ENCODE measurements at regions not wholly inside any gene's neighbourhood (a gene's known extent, or its start where the extent isn't known, plus 50 kb on each side); places are given as distances from the start of the nearest gene placed in this dataset.

DNA sequence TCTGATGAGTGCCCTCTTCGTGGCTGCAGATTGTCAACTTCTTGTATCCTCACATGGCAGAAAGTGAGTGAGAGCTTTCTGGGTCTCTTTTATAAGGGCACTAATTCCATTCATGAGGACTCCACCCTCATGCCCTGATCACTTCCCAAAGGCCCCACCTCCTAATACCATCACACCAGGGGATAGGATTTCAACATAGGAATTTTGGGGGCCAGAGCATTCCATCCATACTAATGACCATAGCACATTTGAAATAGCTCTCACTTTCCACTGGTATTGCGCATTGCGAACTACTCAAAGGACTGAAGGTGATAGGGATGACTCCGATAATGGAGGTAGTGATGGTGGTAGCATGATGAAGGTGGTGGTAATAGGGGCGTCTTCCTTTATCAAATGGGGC, 324.3 kb downstream of the PRL start:
- ChIA-PET POLR2A (no interaction called here), CTCF (interaction anchor here (1.0 to 2.2 kb wide), 6 partner anchors 10 to 24 kb away, joined by 3 to 7 read pairs (median 5); no protein-coding TSS in a partner anchor)
- TF ChIP-seq, protein P1, sequence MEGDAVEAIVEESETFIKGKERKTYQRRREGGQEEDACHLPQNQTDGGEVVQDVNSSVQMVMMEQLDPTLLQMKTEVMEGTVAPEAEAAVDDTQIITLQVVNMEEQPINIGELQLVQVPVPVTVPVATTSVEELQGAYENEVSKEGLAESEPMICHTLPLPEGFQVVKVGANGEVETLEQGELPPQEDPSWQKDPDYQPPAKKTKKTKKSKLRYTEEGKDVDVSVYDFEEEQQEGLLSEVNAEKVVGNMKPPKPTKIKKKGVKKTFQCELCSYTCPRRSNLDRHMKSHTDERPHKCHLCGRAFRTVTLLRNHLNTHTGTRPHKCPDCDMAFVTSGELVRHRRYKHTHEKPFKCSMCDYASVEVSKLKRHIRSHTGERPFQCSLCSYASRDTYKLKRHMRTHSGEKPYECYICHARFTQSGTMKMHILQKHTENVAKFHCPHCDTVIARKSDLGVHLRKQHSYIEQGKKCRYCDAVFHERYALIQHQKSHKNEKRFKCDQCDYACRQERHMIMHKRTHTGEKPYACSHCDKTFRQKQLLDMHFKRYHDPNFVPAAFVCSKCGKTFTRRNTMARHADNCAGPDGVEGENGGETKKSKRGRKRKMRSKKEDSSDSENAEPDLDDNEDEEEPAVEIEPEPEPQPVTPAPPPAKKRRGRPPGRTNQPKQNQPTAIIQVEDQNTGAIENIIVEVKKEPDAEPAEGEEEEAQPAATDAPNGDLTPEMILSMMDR (IDR thresholded peaks at IDR 0.05; ENCODE audit: control extremely low read depth, extremely low read depth, low read depth, missing control alignments) = no peak
- no peak for DNase-seq (ENCODE audit: extremely low spot score)

DNA sequence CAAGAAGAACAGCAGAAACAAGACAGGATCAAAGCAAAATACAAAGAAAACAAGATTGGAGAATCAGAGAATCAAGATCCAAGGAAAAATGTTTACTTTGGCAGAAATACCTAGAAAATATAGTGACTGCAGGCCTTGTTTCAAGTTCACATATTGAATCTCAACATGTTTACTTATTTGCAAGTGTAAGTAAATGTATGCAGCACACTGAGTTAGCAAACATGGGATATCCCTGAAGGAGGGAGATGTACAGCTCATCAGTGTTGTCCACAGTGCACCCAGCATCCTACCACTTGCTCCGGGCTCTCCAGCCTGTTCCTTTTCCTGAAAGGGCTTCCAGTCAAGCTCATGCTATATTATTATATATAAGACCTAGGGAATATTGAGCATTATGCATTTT, 319.5 kb downstream of the PRL start:
- ChIA-PET CTCF (no interaction called here), POLR2A (no interaction called here)
- TF ChIP-seq, protein P1 (IDR thresholded peaks at IDR 0.05; ENCODE audit: control extremely low read depth, extremely low read depth, low read depth, missing control alignments) = no peak
- DNase-seq (ENCODE audit: extremely low spot score) = no peak

DNA sequence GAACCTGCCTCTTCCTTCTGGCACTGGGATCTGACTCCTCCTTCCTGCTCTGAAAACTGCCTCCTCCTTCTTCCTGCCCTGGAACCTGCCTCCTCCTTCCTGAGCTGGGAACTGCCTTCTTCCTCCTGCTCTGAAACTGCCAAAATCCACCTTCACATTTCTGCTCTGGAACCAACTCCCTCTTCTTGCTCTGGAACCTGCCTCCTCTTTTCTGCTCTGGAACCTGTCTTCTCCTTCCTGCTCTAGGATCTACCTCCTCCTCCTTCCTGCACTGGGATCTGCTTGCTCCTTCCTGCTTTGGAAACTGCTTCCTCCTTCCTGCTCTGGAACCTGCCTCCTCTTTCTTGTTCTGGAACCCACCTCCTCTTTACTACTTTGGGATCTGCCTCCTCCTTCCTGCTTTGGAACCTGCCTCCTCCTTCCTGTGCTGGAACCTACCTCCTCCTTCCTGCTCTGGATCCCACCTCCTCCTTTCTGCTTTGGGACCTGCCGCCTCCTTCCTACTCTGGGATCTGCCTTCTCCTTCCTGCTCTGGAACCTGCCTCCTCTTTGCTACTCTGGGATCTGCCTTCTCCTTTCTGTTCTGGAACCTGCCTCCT, 315.5 kb downstream of the PRL start:
- no peak for DNase-seq (ENCODE audit: extremely low spot score)
- ChIA-PET POLR2A (no interaction called here), CTCF (no interaction called here)
- TF ChIP-seq, protein P1 (IDR thresholded peaks at IDR 0.05; ENCODE audit: control extremely low read depth, extremely low read depth, low read depth, missing control alignments) = no peak

DNA sequence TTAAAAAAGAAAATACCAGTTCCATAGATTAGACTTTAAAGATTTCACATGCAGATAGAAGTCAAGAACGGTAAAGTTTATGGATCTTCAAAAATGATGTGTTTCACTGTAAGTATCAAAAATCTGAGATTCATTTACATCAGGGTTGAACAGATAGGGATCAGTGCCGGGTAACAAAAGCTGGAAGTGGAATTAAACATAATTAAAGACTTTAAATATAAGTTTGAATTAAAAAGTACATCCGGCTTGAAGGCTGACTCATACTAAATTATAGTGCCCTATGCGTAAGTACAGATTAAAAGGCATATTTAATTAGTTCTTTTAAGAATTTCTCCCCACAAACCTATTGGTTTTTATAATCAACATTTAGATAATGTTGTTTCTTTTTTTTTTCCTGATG, 312.7 kb downstream of the PRL start:
- ChIA-PET POLR2A (no interaction called here), CTCF (interaction anchor here (1.2 to 1.9 kb wide), 2 partner anchors 12 to 34 kb away, joined by 3 to 4 read pairs; no protein-coding TSS in a partner anchor)
- TF ChIP-seq, protein P1 (IDR thresholded peaks at IDR 0.05; ENCODE audit: control extremely low read depth, extremely low read depth, low read depth, missing control alignments) = no peak
- no peak for DNase-seq (ENCODE audit: extremely low spot score)

DNA sequence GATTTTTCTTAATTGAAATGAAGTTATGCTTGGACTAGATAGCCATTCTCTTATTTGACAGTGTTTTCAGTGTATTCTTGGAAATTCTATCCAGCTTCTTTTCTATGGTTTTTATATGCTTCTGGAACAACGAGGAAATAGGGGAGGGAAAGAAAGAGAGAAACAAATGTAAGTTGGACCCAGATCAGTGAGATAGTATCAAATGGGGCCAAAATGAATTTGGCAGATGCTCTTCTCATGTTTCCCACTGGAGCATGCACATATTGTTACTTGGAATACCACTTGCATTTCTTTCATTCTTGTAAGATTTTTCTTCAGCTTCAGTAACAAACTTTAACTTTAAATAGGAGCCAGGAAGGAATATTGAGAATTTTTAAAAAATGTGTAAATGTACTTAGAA, 312.3 kb downstream of the PRL start:
- TF ChIP-seq, protein P1 (IDR thresholded peaks at IDR 0.05; ENCODE audit: control extremely low read depth, extremely low read depth, low read depth, missing control alignments) = no peak
- DNase-seq (ENCODE audit: extremely low spot score) = no peak
- ChIA-PET POLR2A (no interaction called here), CTCF (interaction anchor here (1.2 to 1.9 kb wide), 2 partner anchors 12 to 34 kb away, joined by 3 to 4 read pairs; no protein-coding TSS in a partner anchor)

DNA sequence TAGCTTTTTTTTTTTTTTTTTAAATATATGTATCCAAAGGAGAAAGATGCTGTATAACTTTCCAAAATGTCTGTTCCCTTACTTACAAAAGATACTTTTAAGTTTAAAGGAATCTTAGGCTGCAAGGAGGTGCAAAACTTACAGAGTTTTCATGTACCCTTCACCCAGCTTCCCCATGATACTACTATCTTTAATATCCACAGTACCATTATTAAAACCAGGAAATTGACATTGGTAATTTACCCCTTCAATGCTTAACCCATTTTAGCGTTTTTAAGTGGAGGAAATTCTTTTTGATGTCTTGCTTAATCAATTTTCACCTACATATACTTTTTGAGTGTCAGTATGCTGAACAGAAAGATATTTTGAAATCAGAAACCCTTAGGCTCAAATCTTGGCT, 310.9 kb downstream of the PRL start:
- ChIA-PET POLR2A (no interaction called here), CTCF (interaction anchor here (1.3 kb wide), 1 partner anchor 8 kb away, joined by 3 read pairs; no protein-coding TSS in a partner anchor)
- DNase-seq (ENCODE audit: extremely low spot score) = no peak
- TF ChIP-seq, protein P1 (IDR thresholded peaks at IDR 0.05; ENCODE audit: control extremely low read depth, extremely low read depth, low read depth, missing control alignments) = no peak
